Activated CD4-positive, alpha-beta T cell treated with anti-CD3 and anti-CD28 coated beads for 36 hours (primary cell): ENCODE measurements at regions not wholly inside any gene's neighbourhood (a gene's known extent, or its start where the extent isn't known, plus 50 kb on each side); places are given as distances from the start of the nearest gene placed in this dataset.

Experiments
- ATAC-seq: fragments of 200-7000 bp; cut with Tn5 transposase; one replicate; pipeline ENCODE4 v1.10.0; 2021; ENCODE audit warnings: mild to moderate bottlenecking, moderate library complexity
- CTCF ChIA-PET: fragments of 350-600 bp; sonication (Branson Sonifier 250); formaldehyde crosslinking; loops from one replicate; lab custom pipeline; 2021; ENCODE audit warnings: antibody characterized with exemption; lab: Charles Lee
- POLR2A ChIA-PET: fragments of 350-600 bp; sonication (Branson Sonifier 250); formaldehyde crosslinking; loops from one replicate; lab custom pipeline; 2021; ENCODE audit warnings: antibody characterized with exemption, inconsistent platforms; lab: Charles Lee
- DNase-seq: peaks from one replicate; pipeline ENCODE4 v3.0.0-alpha.2; 2020
- H3K27ac Mint-ChIP-seq: one replicate; pipeline ENCODE4 v1.8.0; 2021; ENCODE audit warnings: mixed read lengths
- H3K27me3 Mint-ChIP-seq: one replicate; pipeline ENCODE4 v1.8.0; 2021; ENCODE audit warnings: mixed read lengths
- H3K36me3 Mint-ChIP-seq: one replicate; pipeline ENCODE4 v1.8.0; 2021; ENCODE audit warnings: low read depth, mixed read lengths
- H3K4me1 Mint-ChIP-seq: one replicate; pipeline ENCODE4 v1.8.0; 2021; ENCODE audit warnings: mixed read lengths
- H3K4me3 Mint-ChIP-seq: one replicate; pipeline ENCODE4 v1.8.0; 2021; ENCODE audit warnings: mild to moderate bottlenecking, moderate library complexity, mixed read lengths
- H3K9me3 Mint-ChIP-seq: one replicate; pipeline ENCODE4 v1.8.0; 2021; ENCODE audit warnings: low read depth, mixed read lengths
- intact Hi-C, 2 experiments: fragments of 100-400 bp; cut with DNase I in 1 of 2; cut with micrococcal nuclease in 1 of 2; formaldehyde crosslinking; loops; one replicate each; pipeline versions ENCODE4 v1.14.2 to v1.15.1; 2022 to 2024; cut with DNase I, micrococcal nuclease

DNA sequence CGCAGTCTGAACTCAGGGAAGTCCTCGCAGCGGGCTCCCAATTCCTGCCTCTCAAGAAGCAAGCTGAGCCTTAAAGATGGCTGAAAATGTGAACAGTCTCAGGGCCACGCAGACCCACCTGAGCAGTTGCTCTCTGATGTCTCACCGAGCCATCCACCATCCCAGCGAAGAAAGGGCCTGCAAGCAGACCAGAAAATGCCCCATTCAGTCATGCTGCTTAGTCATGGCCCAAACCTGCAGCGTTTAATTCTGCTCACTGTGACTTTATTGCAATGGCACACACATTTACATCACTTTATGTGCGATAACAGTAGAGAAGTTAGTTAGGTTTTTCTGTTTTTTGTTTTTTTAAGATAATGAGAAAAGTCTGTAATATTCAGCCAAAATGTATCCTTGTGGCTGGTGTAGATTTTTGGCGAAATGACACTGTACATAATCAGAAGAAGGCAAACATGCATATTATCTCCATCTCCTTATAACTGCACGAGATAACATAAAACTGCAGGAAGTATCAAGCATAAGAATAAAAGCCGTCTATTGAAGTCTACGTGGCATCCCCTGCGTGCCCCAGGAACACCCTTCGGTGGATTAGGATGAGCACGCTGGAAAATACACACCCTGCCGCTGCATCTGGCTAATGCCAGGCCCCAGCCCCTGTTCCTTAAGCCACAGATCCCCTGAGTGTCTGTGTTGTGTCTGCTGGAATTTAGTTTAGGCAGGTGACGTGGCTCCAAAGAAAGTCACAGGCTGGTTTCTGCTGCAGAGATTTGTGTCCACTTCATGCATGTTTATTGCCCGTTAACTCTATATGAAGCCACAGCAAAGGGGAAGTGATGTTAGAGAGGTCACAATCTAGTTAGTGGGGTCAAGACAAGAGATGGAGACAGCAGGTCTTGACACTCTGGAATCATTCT is 119.8 kb upstream of the IRF2BP2 start:
- peak; percentile 33 for DNase-seq
- Mint-ChIP-seq H3K4me3 (peak overlapping the region; percentile 32), H3K36me3 (peaks cover 2% of the 10 kb centered on the region), H3K27me3 (no peaks in the 10 kb centered on the region), H3K27ac (peak overlapping the region; percentile 92), H3K4me1 (peaks cover 79% of the 10 kb centered on the region), H3K9me3 (no peaks in the 10 kb centered on the region)
- intact Hi-C loops = loop anchor here in 1 of 2 experiments (2.0 to 5.0 kb wide), 4 partner anchors 229 to 353 kb away; no protein-coding TSS in a partner anchor
- POLR2A ChIA-PET = no interaction called here
- CTCF ChIA-PET = interaction anchor here (0.6 kb wide), 1 partner anchor 46 kb away, joined by 3 read pairs; no protein-coding TSS in a partner anchor
- ATAC-seq = no peak

DNA sequence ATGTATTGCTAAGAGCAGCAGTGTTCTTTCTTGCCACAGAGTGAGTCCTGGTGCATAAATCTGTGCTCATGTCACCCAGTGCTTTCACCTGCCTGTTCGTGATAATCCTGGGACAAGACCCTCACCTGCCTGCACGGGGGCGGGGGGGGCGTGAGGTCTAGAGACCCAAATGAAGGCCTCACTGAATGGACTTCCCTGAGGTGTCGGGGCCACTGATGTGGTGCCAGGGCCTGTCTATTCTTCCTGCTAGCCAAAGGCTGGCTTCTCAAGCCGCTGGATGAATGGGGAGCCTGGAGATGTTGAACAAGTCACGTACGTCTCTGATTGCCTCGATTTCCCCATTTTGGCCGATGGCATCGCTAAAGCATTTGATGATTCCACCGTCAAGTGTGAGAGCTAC is 118.8 kb upstream of the IRF2BP2 start:
- Mint-ChIP-seq H3K27me3 (no peaks in the 10 kb centered on the region), H3K9me3 (no peaks in the 10 kb centered on the region), H3K27ac (no peak overlapping the region), H3K36me3 (peaks cover 2% of the 10 kb centered on the region), H3K4me3 (no peak overlapping the region), H3K4me1 (peaks cover 84% of the 10 kb centered on the region)
- no peak for ATAC-seq
- ChIA-PET POLR2A (no interaction called here), CTCF (interaction anchor here (1.0 kb wide), 1 partner anchor 376 kb away, joined by 3 read pairs; no protein-coding TSS in a partner anchor)
- DNase-seq = no peak
- intact Hi-C loops = no loop called here

DNA sequence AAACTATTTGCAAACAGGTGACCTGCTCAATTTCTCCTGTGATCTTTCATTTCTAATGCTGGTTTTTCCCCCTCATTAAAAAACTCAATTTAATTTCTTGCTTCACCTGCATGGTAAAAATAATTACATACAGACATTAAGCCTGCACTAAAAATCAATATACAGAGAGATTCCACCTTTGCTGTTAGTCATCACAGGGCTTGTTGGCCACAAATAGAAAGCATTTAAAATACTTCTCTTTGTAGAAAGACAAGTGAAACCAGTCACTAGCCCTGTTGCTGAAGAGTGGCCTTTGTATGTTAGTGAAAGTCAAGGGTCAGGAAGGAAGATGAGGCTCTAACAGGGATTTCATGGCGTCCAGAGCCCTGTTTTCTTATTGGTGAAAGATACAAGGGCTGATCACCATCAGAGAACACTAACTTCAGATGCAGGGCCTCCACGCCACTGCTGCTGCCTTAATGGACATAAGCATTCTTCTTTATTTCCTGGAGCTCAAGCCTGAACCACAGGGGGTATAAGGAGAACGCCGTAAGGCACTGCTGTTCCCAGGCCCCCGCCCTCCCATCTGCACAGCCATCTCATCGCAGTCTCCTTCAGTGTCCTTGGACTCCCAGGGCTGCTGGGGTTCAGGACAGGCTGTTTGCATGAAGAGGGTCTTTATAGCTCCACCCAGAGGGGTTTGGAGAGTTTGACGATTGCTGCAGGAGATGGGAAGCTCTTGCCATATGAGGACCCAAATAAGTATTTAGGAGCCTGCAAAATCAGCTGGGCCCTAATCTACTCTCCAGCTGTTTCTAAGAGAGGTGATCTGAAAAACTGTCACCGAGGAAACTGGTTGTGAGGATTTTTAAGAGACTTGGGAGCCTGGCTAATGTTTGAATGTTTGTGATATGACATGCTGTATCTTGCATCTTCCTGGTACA is 117.3 kb upstream of the IRF2BP2 start:
- CTCF ChIA-PET = no interaction called here
- H3K27me3 Mint-ChIP-seq = no peaks in the 10 kb centered on the region
- DNase-seq = no peak
- peaks cover 91% of the 10 kb centered on the region for H3K4me1 Mint-ChIP-seq
- ATAC-seq = no peak
- H3K27ac Mint-ChIP-seq = peak overlapping the region; percentile 33
- H3K9me3 Mint-ChIP-seq = no peaks in the 10 kb centered on the region
- H3K4me3 Mint-ChIP-seq = peak overlapping the region; percentile 12
- POLR2A ChIA-PET = no interaction called here
- intact Hi-C loops = no loop called here
- peaks cover 2% of the 10 kb centered on the region for H3K36me3 Mint-ChIP-seq

DNA sequence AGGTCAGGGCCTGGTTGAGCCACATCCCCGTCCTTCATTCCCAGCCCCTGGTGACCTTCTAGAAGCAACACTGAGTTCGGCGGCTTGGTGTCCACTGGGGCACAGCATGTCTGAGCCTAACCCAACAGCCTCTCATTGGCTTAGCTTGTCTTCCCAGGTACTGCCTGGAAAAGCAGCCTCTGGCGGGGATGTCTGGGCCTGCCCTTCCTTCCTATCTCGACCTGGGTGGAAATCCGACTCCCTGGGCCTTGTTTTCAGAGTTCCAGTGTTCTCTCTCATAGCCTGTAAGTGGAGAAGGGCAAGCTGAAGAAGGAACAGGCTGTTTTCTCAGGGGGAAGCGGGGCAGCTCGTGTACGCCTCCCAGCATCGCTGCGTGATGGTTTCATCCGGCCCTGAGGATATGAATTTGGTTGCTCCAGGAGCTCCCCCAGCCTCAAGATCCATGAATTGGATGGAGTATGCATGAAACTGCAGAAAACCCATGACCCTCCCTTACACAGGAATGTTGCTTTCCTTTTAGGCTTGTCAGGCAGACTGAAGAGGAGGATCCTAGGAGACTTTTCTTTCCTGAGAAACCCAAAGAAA is 116.5 kb upstream of the IRF2BP2 start:
- CTCF ChIA-PET = interaction anchor here (0.7 to 1.3 kb wide), 3 partner anchors 51 to 231 kb away, joined by 3 to 4 read pairs (median 3); no protein-coding TSS in a partner anchor
- Mint-ChIP-seq H3K4me3 (peak overlapping the region; percentile 64), H3K27me3 (no peaks in the 10 kb centered on the region), H3K36me3 (peaks cover 2% of the 10 kb centered on the region), H3K4me1 (peaks cover 89% of the 10 kb centered on the region), H3K9me3 (no peaks in the 10 kb centered on the region), H3K27ac (peak overlapping the region; percentile 97)
- DNase-seq (no peak), ATAC-seq (no peak)
- intact Hi-C loops = no loop called here
- POLR2A ChIA-PET = no interaction called here

DNA sequence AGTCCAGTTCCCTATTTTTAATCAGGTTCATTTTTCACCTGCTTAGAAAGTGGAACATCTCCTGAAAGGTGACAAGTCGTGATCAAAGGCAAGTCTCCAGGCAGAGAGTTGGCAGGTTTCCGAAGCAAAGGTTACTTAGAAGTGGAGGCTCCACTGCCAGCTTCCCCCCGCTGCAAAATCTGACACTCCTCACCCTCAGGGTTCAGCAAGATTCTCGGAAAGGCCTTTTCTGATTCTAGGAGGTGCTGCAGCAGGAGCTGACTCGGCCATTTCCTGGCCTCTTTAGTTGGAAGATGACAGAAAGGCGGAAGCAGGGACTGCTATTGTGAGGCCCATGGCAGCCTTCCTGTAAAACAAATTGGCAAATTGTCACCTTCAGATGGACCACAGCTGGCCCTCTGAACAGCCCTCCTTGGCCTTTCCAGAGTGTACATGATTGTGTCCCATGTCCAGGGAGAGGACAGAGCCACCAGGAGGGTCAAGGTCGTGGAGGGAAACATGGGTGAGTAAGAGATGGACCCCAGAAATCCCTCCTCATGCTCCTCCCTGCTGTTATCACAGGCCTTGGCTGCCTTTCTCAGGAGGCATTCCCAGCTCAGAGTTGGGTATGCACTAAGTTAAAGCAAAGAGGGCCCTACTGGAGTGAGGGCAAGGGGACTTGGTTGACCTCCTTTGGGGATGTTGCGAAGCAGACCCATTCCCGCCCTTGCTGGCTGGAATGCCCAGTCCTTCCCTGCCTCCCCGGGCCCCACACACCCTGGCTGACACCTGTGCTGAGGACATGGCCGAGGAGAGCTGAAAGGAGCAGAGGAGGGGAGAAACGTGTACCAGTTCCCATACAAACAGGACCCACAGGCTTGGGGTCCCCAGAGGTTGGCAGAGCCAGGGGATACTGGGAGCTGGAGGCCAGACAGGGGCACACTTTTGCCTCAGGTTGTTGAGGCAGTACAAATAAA is 115.5 kb upstream of the IRF2BP2 start:
- H3K27me3 Mint-ChIP-seq = no peaks in the 10 kb centered on the region
- ATAC-seq = peak; percentile 43
- CTCF ChIA-PET = interaction anchor here (0.7 to 1.3 kb wide), 6 partner anchors 50 to 230 kb away, joined by 3 to 5 read pairs (median 3); no protein-coding TSS in a partner anchor
- POLR2A ChIA-PET = interaction anchor here (0.7 to 2.1 kb wide), 3 partner anchors 115 to 286 kb away, joined by 3 to 8 read pairs (median 5); partner anchors contain the start of gene IRF2BP2
- intact Hi-C loops = loop anchor here in 1 of 2 experiments (1.0 to 2.0 kb wide), 2 partner anchors 118 to 351 kb away; no protein-coding TSS in a partner anchor
- H3K4me1 Mint-ChIP-seq = peaks cover 83% of the 10 kb centered on the region
- peaks cover 2% of the 10 kb centered on the region for H3K36me3 Mint-ChIP-seq
- DNase-seq = peak; percentile 78
- H3K27ac Mint-ChIP-seq = peak overlapping the region; percentile 97
- no peaks in the 10 kb centered on the region for H3K9me3 Mint-ChIP-seq
- H3K4me3 Mint-ChIP-seq = peak overlapping the region; percentile 64

DNA sequence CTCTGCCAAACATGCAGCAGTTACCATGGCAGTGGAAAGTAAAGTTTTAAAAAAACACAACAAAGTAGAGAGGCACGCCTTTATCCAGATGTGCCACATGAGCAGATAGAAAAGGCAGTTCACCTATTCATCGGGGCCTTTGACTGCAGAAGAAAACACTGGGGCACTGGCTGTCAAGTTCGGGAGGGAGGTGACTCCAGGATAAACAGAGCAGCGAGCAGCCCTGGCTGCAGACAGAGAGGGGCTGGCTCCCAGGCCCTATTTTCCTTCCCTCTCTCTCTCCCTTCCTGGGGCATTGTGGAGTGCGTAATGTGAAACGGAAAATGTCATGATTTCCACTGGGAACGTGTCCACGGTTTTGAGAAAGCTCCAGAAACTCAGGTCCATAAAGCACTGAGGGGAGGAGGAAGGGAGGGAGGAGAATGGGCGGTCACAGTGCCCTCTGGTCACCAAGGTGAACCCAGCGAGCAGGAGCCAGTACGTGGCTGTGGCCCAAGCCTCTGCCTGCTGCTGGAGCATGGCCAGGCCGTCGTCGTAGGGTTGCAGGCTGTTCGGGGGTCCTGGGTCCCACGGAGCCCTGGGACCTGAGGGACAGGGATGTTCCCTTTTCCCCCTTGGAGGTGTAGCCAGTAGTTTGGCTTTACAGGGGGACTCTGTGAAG is 114.7 kb upstream of the IRF2BP2 start:
- DNase-seq (peak; percentile 50), ATAC-seq (peak; percentile 12)
- POLR2A ChIA-PET = interaction anchor here (0.5 to 2.1 kb wide), 14 partner anchors 18 to 323 kb away, joined by 3 to 20 read pairs (median 4); partner anchors contain the start of gene IRF2BP2
- Mint-ChIP-seq H3K9me3 (no peaks in the 10 kb centered on the region), H3K36me3 (peaks cover 2% of the 10 kb centered on the region), H3K27me3 (no peaks in the 10 kb centered on the region), H3K4me1 (peaks cover 75% of the 10 kb centered on the region), H3K27ac (peak overlapping the region; percentile 97), H3K4me3 (peak overlapping the region; percentile 64)
- intact Hi-C loops = loop anchor here (1.0 to 5.0 kb wide), 9 partner anchors 42 to 352 kb away; partner anchors contain the start of gene IRF2BP2 (in 1 of the 2)
- CTCF ChIA-PET = interaction anchor here (0.5 to 1.5 kb wide), 9 partner anchors 51 to 399 kb away, joined by 3 to 5 read pairs (median 3); no protein-coding TSS in a partner anchor

DNA sequence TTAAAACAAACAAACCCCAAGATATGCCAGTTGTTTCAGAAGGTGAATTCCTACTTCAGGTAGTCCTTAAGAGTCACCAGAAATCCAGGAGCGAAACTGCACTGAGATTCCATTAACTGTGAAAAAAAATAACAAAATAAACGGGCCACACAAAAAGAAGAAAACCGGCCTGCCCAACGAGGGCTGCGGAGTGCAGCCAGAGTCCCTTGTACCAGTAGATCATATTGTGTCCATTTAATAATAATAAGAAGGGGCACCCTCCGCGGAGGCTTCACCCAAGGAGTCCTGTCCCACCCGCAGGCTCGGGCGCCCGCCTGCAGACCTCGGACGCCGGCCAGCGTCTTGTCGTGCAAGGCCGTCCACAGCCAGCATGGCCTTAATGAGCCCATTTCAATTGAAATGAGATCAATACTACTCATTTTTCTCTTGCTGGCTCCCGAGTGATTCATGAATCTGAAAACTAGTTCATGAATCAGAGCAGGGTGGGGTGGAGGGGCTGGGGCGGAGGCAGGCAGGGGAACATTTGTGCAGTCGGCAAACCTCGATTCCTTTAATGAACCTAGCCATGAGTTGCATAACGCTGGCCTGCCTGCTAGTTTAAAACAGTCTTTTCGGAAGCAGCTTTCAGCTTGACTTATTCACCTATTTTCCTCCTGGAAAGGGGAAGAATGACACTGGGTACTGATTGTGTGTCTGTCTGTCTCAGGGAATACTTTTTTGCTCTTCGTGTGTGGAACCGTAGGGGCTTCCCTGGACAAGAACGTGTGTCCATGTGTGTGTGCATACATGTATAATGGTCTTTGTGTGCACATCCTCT is 113.1 kb upstream of the IRF2BP2 start:
- ATAC-seq (peak; percentile 68), DNase-seq (peak; percentile 92)
- Mint-ChIP-seq H3K4me3 (peak overlapping the region; percentile 64), H3K9me3 (no peaks in the 10 kb centered on the region), H3K27ac (peak overlapping the region; percentile 97), H3K27me3 (no peaks in the 10 kb centered on the region), H3K36me3 (peaks cover under 1% of the 10 kb centered on the region), H3K4me1 (peaks cover 66% of the 10 kb centered on the region)
- POLR2A ChIA-PET = interaction anchor here (1.2 to 2.1 kb wide), 4 partner anchors 111 to 223 kb away, joined by 4 to 20 read pairs (median 6); no protein-coding TSS in a partner anchor
- CTCF ChIA-PET = interaction anchor here (0.6 to 1.5 kb wide), 7 partner anchors 30 to 413 kb away, joined by 3 to 5 read pairs (median 3); no protein-coding TSS in a partner anchor
- intact Hi-C loops = loop anchor here (1.0 to 5.0 kb wide), 8 partner anchors 8 to 408 kb away; no protein-coding TSS in a partner anchor

DNA sequence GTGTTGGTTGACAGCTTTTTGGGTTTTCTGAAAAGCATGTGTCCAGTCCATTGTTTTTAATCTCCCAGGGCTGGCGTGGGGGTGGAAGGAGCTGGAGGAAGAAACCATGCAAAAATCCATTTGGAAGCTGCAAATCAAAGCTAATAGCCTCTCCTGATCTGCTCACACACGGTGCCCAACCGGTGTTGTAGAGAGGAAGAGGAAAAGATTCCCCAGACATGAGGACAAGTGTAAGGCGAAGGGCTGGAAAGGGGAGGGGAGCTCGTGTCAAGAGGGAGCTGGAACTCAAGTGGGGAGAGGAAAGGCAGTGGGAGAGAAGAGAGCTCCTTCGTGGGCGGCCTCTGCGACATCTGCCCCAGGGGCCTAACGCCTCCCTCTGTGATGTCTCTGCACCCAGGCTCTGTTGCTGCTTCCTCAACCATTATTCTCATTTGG is 112.3 kb upstream of the IRF2BP2 start:
- POLR2A ChIA-PET = interaction anchor here (0.6 kb wide), 1 partner anchor 50 kb away, joined by 4 read pairs; no protein-coding TSS in a partner anchor
- intact Hi-C loops = loop anchor here (2.0 to 5.0 kb wide), 4 partner anchors 40 to 407 kb away; no protein-coding TSS in a partner anchor
- H3K4me3 Mint-ChIP-seq = no peak overlapping the region
- H3K4me1 Mint-ChIP-seq = peaks cover 62% of the 10 kb centered on the region
- ATAC-seq (no peak), DNase-seq (no peak)
- H3K9me3 Mint-ChIP-seq = no peaks in the 10 kb centered on the region
- CTCF ChIA-PET = interaction anchor here (1.5 kb wide), 1 partner anchor 29 kb away, joined by 5 read pairs; no protein-coding TSS in a partner anchor
- H3K36me3 Mint-ChIP-seq = no peaks in the 10 kb centered on the region
- peak overlapping the region; percentile 69 for H3K27ac Mint-ChIP-seq
- H3K27me3 Mint-ChIP-seq = no peaks in the 10 kb centered on the region
